ENCODE measurements at regions not wholly inside any gene's neighbourhood (a gene's known extent, or its start where the extent isn't known, plus 50 kb on each side); places are given as distances from the start of the nearest gene placed in this dataset.
"Not testable (repeated sequence)": the region's sequence is repeated elsewhere in the genome, so short reads cannot be mapped to it uniquely, and the experiment has no call there.

DNA sequence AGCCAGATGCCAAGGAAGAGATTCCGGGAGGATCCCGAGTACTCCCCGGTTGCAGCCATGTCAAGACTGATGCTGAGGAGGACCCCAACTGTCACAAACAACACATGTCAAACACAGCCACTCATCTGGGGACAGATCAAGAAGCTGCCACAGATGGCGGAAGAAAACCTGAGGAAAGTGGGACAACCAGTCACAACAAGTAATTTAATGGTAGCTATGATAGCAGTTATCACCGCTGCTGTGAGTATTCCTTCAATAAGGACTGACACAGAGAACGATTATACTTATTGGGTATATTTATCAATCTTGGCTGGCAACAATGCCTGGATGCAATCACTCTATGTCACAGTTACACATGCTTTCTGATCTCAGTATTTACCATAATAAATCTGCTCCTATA is 763.4 kb downstream of the DHX35 start:
- not testable (repeated sequence) for TF ChIP-seq CTCF, POLR2A, POLR2AphosphoS5 (IDR thresholded peaks at IDR 0.05)

All from sigmoid colon (tissue), 4 donors.